Left ventricle myocardium superior (tissue), 1 donor: ENCODE measurements at regions not wholly inside any gene's neighbourhood (a gene's known extent, or its start where the extent isn't known, plus 50 kb on each side); places are given as distances from the start of the nearest gene placed in this dataset.
"Not testable (repeated sequence)": the region's sequence is repeated elsewhere in the genome, so short reads cannot be mapped to it uniquely, and the experiment has no call there.

ENCODE experiments used
- ATAC-seq: fragments of 200-7000 bp; cut with Tn5 transposase; one replicate; pipeline ENCODE4 v1.9.1; 2020; ENCODE audit warnings: mild to moderate bottlenecking, moderate library complexity
- DNase-seq: peaks from one replicate; pipeline ENCODE4 v3.0.0-alpha.2; 2020
- intact Hi-C: fragments of 100-400 bp; cut with micrococcal nuclease; formaldehyde crosslinking; loops from one replicate; pipeline ENCODE4 v1.11.0; 2022
- donor health status: DM: no; HTN: yes; CAD: no; lungs with severe emphysema.

DNA sequence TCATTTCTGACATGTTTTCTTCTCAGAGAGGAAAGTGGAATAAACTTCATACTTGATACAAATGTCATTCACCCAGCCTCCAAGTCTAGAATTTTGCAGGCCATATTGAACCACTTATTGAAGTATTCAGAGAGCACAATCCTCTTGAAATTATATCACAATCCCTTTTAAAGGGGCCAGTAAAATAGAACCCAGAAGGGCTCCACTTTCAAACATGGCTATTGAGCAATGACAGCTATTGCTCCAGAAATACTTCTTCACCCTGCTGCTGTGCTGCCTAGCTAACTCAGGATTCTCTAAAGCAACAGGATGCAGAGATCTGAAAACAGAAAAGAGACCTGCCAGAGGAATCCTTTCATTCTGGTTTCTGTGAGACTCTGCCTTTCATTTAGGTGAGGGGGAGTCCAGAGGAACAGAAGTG is 275.0 kb upstream of the CDH5 start:
- DNase-seq, result no peak
- intact Hi-C loops, result no loop called here
- no peak for ATAC-seq

DNA sequence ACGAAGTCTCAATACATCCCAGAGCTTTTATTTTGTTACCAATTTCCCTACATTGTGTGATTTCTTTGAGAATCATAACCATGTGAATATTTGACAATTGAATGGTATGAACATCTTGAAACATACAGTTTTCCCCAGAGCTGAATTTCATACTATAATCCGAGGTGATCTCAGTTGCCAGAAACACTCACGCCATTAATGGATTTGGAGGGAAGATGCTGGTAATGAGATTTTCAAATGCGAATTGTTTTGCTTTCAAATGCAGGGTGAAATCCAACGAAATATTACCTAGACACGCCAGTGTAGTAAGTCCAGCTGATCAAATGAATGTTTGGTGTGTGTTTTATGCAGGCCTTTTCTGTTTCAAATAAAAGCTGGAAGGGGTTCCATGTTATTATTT is 277.8 kb upstream of the CDH5 start:
- no peak for ATAC-seq
- no peak for DNase-seq
- intact Hi-C loops, result no loop called here

DNA sequence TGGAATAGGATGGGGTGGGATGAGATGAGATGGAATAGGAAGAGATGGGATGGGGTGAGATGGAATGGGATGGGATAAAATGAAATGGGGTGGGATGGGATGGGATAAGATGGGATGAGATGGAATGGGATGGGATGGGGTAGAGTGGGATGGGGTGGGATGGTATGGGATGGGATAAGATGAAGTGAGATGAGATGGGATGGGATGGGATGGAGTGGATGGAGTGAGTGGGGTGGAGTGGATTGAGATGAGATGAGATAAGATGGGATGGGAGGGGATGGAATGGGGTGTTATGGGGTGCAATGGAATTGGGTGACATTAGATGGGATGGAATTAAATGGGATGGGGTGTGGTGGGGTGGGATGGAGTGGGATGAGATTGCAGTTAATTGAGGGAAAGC is 279.2 kb upstream of the CDH5 start:
- intact Hi-C loops, result no loop called here

DNA sequence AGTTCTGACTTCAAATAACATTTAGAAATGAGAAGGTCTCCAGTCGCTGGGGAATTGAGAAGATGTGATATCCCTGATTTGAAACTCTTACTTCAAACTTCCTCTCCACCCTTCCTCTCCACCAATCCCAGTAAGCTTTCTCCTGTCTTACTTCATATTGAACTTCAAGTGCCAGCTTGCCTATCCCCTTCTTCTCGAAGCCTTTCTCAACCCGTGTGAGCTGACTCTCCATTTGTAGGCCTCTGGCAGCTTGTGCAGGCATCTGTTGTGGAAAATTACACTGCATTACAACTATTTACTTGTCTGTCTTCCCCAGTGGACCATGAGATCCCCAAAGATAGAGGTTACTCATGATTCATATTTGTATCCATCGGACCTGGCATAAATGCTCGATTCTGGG is 280.8 kb upstream of the CDH5 start:
- ATAC-seq (no peak), DNase-seq (no peak)
- intact Hi-C loops, result no loop called here

More for the DNA sequence above, 279.2 kb upstream of the CDH5 start:
- no peak for ATAC-seq
- DNase-seq, result no peak

DNA sequence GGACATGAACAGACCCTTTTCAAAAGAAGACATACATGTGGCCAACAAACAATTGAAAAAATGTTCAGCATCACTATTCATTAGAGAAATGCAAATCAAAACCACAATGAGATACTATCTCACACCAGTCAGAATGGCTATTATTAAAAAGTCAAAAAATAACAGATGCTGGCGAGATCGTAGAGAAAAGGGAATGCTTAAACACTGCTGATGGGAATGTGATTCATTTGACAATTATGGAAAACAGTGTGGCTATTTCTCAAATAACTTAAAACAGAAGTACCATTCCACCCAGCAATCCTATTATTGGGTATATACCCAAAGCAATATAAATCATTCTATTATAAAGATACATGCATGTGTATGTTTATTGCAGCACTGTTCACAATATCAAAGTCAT is 281.8 kb upstream of the CDH5 start:
- intact Hi-C loops, DNase-seq, ATAC-seq: not testable (repeated sequence)

DNA sequence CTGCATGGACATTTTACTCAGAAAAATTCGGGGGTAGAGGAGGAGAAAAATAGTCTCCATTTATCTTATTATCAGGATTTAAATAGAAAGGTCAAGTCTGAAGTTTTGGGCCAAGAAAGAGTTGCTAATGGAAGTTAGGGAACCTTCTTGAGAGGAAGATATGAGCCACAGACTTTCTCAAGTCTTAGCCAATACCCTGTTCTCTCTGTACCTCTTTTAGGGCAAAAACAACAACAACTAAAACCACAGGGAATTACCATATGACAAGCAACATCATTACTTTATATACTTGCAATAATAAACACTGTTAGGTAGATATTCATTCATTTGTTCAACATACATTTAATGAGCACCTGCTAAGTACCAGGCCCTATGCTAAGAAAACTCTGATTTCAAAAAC is 282.2 kb upstream of the CDH5 start:
- intact Hi-C loops, result no loop called here
- no peak for ATAC-seq

DNA sequence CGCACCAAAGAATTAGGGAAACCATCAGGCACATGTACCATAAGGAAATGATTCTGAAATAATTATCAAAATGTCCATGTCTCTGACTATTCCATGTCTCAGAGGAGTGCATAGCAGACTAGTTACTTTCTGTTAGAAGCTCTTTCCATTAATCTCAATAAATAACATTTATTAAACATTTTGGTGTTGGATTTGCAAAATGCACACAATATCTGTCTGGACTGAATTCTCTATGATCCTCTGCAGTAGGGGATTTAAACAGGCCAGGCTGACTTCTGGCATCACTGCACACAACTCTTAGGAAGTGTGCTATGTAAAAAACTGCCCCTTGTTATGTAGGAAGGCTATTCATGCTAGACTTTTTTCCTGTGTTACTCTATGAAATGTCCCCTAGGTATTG is 283.3 kb upstream of the CDH5 start:
- DNase-seq (no peak), ATAC-seq (no peak)
- intact Hi-C loops, result no loop called here

More for the DNA sequence above, 282.2 kb upstream of the CDH5 start:
- DNase-seq, result no peak

DNA sequence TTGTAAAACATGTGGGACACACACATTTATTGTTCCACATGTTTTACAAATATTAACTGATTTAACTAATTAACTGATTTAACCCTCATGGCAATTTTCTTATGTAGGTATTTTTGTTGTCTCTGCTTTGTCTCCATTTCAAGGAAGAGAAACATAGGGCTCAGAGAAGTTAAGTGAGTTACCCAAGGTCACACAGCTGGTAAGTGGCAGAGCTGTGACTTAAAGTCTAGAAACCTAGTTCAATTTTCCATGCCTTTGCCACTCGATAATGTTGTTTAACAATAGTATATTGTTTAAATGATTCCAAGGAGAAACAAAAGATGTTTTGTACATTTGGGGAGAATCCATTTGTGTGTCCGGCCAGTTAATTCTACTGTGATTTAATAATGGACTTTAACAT is 284.1 kb upstream of the CDH5 start:
- DNase-seq (no peak), ATAC-seq (no peak)
- intact Hi-C loops, result no loop called here

DNA sequence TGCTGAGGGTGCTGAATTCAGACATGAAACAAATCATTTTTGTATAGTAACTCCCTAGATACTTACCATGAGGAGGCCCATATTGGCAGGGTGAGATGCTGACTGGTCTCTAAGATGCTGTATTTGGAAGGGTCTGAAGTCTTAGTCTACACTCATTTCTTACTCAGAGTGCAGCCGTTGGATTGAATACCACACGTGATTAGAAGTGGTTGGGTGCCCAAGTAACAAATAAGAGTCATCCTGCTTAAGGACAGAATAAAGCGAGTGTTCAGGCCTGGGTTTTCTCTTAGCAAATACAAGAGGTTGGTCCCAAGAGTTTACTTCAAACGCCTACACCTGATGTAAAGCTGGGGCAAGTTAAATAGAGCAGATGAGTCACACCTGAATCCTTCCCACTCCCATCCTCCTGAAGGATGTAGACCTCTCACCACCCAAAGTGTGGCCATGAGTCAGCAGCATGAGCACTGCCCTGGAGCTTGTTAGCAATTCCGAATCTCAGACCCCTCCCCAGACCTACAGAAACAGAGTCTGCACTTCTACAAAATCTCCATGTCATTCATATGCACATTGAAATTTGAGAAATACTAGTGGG is 284.6 kb upstream of the CDH5 start:
- ATAC-seq (no peak), DNase-seq (no peak)
- intact Hi-C loops, result no loop called here

DNA sequence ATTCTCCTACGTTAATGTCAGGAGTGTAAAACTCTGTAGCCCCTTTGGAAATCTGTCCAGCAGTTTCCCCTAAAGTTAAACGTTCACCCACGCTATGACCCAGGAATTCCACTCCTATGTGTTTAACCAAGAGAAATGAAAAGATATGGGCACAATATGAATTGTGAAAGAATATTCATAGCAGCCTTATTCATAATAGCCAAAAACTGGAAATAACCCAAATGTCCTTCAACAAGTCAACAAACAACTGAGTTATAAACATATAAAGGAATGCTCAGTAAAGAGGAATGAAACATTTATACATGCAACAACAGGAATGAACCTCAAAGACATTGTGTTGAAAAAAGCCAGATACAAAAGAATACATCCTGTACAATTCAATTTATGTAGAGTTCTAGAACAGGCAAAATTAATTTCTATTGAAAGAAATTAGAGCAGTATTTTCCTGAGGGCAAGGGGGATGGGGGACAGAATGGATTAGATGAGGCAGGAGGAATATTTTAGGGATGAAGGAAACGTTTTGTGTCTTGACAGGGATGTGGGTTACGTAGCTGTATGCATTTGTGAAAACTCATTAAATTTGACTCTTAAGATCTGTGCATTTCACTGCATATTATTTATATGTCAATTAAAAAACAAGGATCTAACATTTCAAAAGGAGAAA is 286.7 kb upstream of the CDH5 start:
- intact Hi-C loops, result no loop called here
- ATAC-seq (no peak), DNase-seq (no peak)

DNA sequence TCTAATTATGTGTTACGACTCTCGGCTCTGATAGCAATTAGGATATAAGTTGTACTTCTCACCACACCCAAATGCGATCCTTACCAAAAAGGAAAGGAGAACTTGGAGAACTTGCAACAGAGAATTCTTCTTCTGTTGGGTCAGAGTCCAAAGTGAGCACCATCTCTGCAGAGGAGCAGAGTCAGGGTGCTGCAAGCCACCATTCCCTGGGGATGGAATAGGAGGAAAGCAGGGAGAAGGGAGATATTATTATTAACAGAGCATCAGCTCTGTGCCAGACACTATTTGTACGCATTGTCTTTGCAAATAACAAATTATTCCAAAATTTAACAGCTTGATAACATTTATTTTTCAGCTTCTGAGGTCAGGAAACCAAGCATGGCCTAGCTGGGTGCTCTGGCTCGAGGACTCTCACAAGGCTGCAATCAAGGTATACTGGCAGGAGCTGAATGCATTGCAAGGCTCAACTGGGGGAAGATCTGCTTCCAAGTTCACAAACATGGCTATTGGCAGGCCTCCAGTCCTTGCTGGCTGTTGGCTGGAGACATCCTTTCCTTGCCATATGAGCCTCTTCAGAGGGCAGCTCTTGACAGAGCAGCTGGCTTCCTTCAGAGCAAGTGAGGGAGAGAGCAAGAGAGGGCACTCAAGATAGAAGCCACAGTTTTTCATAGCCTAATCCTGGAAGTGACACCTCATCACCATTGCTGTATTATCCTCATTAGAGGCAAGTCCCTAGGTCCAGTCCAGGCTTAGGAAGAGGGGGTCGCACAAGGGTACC is 296.2 kb upstream of the CDH5 start:
- intact Hi-C loops, result no loop called here
- peak; percentile 96 for ATAC-seq
- peak; percentile 76 for DNase-seq

DNA sequence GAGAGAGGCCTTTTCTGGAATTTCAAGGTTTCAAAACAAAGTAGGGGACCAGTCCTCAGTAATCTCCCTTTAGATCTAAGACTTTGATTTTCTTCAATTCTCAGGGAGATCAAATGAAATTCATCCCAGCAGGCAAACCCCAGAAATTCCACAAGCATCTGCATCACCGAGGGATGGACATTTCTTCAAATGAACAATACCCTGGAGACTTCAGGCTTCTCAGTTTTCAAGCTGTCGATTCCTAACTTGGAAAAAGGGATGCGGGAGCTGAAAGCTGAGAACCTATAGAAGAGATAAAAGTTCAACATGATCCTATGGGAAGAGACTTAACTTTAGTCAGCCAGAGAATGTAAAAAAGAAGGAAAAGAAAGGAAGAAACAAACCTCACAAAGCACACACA is 296.9 kb upstream of the CDH5 start:
- intact Hi-C loops, result no loop called here

DNA sequence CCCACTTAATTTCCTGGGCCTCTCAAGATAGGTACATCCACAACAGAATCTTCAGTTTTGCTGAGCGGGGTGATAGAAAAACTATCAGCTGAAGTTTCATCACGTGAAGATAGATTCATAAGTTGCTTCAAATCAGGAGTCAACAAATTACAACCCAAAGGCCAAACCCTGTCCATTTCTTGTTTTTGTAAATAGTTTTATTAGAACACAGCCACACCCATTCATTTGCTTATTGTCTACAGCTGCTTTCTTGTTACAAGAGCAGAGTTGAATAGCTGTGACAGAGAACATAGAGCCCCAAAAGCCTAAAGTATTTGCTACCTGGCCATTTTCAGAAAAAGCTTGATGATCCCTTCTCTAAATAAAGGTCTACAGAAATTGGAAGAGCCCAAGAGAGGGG is 300.1 kb upstream of the CDH5 start:
- ATAC-seq (no peak), DNase-seq (no peak)
- intact Hi-C loops, result no loop called here

More for the DNA sequence above, 296.9 kb upstream of the CDH5 start:
- ATAC-seq (no peak), DNase-seq (no peak)

DNA sequence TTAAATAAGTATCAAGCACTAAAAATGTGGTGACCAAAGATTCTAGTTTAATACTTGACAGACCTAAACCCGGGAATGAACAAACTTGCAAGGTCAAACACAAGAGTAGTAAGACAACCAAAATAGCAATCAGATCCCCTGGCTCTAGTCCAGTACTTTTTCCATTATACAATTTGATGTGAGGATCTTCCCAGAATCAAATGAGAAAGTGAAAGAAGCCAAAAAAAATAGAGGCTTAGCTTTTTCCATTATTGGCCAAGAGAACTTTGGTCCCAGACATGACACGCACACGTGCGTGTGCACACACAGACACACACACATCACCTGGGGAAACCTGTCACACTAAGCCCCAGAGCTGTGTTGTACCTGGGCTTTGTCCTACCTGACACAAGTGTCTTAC is 300.6 kb upstream of the CDH5 start:
- no peak for DNase-seq
- ATAC-seq, result peak; percentile 11
- intact Hi-C loops, result no loop called here

DNA sequence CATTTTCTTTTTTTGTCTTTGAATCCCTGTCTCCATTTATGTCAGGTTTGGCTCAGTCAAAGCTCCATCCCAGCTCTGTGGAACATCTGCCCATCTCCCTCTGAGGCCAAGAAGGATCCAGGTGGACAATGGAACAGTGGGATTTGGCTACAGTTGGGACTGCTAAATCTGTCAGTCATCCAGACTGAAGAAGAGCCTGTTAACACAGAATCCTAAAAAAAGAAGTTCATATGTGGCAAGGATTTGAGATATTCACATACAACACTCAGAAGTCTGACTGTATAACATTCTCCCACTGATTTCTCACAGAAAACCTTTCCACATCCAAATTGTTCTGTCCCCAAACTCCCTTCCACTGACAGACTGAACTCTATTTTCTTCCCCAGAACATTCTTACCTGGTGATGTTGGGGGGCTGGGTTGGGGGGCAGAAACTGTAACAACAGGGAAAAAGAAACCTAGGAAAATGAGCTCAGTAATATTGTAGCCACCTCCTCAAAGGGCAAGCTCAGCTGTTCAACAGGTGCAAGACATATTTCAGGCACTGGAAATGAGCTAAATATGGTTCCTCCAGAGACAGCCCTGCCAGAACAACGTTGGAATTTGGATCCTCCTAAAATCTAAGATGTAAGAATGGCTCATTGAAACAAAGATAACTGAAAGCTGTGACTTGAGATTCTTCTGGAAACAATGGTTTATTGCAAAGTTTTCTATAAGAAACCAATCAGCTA is 301.5 kb upstream of the CDH5 start:
- intact Hi-C loops, result no loop called here
- ATAC-seq (no peak), DNase-seq (no peak)

DNA sequence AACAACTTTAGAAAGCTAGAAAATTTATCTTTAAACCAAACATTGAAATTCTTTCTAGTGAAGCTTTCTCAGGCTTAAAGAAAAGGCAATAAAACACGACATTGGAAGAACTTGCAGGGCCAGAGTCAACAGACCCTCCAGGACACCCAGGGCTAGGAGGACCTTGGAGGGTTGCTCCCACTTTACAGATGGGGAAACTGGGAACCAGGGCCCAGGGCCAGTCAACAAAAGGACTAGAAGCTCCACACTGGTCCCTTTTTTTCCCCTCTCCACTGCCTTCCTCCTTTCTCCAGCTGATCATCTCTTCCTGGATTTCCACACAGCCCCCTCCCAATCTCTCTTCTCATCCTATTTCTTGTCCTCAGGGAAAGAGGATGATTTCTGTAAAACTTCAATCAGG is 307.7 kb upstream of the CDH5 start:
- ATAC-seq (no peak), DNase-seq (no peak)
- intact Hi-C loops, result no loop called here

DNA sequence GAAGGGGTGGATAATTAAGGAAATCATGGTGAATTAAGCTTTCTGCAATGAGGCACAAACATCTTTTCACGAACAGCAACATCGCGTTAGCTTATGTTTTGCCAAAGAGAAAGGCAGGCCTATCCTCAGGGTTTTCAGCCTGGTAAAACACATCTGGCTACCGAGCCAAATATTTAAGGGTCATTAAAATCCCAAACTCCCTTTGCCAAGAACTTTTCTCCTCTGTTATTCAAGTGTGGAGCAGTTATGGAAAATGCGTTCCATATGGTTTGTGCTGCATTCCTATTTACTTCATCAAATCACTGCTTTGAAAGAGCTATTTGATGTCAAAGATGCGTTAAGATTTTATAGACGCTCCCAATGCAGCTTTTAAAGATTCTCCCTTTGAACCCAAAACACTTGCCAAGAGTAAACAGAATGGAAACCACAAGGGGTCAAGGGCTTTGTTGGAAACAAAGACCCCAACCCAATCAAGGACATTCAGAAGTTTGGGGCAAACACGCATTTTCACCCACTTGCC is 308.3 kb upstream of the CDH5 start:
- no peak for ATAC-seq
- DNase-seq, result no peak
- intact Hi-C loops, result no loop called here

DNA sequence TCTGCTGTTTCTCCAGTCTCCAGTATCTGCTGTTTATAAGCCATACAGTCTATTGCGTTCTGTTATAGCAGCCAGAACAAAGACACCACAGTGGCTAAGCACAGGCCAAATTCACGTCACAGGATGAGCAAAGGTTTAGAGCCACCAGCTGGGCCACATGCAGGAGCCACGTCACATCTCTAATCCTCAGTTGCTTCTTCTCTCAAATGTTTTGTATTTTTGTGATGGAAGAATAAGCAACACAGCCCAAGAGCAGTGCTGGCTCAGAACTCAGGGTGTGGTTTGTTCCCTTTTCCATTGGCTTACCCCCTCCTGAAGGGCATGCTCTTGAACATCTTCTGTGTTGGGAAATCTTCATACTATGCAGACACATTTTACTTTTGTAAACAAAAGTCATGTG is 309.4 kb upstream of the CDH5 start:
- intact Hi-C loops, result no loop called here
- ATAC-seq (no peak), DNase-seq (no peak)

DNA sequence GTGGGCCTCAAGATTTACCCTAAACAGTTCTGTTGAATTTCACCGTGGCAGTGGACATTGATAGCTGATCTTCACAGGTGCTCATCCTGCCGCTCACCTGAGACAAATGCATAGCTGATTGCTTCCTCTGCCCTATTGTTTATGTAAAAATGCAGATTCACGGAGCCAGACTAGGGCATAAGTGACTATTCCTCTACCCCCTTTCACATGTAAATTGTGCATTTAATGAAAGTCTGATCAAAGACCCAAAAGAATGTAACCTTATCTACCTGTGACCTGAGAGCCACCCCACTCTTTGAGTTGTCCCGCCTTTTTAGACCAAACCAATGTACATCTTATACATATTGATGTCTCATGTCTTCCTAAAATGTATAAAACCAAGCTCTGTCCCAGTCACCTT is 312.4 kb upstream of the CDH5 start:
- intact Hi-C loops, result no loop called here
- ATAC-seq (no peak), DNase-seq (no peak)

DNA sequence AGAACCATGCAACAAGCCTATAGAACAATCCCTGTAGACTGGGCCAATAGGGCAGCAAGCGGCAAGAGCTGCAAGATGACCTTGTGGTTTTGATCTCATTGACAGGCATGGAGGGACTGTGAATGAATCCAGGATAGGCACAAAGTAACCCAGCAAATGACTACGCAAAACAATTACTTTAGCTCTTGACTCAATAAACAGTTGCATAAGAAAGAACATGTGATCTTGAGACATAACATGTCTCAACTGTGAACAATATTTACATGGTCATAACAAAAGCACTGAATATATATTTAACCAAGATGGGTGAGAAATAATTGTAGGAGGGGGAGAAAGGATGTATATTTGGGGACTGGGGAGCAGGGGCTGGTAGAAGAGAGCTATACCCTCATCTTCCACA is 313.7 kb upstream of the CDH5 start:
- no peak for ATAC-seq
- no peak for DNase-seq
- intact Hi-C loops, result no loop called here
